ENCODE measurements at regions not wholly inside any gene's neighbourhood (a gene's known extent, or its start where the extent isn't known, plus 50 kb on each side); places are given as distances from the start of the nearest gene placed in this dataset.

DNA sequence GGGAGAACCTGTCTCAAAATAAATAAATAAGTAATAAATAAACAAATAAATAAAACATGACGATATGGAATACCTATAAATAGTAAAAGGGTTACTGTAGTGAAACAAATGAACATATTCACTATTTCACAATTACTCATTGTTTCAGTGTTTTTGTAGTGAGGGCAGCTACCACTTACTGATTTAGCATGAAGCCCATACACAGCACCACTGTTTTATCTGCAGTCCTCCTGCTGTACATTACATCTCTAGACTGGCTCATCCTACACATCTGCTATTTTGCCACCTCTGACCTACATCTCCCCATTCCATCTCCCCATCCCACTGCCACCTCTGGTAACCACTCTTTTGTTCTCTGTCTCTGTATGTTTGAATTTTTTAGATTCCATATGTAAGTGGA lies 332.7 kb upstream of the SMIM21 start:
- Histone ChIP-seq H3K4me3 (no peak overlapping the region), H3K36me3 (no peaks in the 10 kb centered on the region), H3K4me1 (no peaks in the 10 kb centered on the region), H3K9me3 (no peaks in the 10 kb centered on the region), H3K27me3 (no peaks in the 10 kb centered on the region), H3K27ac (no peak overlapping the region)
- DNase-seq (ENCODE audit: extremely low spot score in 2 of 2) = no peak
- TF ChIP-seq POLR2A (IDR thresholded peaks at IDR 0.05) (no peak), POLR2AphosphoS5 (IDR thresholded peaks at IDR 0.05; ENCODE audit: insufficient read depth in 1 of 2, low read depth in 1 of 2) (no peak)
- TF ChIP-seq, protein P1, sequence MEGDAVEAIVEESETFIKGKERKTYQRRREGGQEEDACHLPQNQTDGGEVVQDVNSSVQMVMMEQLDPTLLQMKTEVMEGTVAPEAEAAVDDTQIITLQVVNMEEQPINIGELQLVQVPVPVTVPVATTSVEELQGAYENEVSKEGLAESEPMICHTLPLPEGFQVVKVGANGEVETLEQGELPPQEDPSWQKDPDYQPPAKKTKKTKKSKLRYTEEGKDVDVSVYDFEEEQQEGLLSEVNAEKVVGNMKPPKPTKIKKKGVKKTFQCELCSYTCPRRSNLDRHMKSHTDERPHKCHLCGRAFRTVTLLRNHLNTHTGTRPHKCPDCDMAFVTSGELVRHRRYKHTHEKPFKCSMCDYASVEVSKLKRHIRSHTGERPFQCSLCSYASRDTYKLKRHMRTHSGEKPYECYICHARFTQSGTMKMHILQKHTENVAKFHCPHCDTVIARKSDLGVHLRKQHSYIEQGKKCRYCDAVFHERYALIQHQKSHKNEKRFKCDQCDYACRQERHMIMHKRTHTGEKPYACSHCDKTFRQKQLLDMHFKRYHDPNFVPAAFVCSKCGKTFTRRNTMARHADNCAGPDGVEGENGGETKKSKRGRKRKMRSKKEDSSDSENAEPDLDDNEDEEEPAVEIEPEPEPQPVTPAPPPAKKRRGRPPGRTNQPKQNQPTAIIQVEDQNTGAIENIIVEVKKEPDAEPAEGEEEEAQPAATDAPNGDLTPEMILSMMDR (IDR thresholded peaks at IDR 0.05) = no peak
- intact Hi-C loops (cut with DNase I) = no loop called here

DNA sequence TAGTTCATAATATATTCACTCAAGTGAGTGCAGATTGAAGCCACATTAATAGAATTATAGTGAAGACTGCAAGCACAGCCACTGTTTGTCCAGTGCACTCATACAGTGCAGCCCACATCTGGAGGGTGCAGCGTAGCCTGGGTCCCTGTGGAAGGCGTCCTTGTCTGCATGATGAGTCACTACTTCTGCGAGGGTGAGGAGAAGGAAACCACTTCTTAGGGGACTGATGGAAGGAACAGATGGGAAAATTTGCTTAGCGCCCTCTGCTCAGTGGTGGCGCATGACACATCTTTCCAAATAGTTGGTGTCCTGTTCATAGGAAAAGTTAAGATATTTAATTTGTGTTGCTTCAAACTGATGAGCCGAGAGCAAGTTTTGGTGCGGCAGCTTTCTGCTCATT lies 330.4 kb upstream of the SMIM21 start:
- no peak overlapping the region for H3K27ac ChIP-seq
- H3K9me3 ChIP-seq = no peaks in the 10 kb centered on the region
- H3K27me3 ChIP-seq = no peaks in the 10 kb centered on the region
- H3K36me3 ChIP-seq = no peaks in the 10 kb centered on the region
- DNase-seq (ENCODE audit: extremely low spot score in 2 of 2) = no peak
- H3K4me1 ChIP-seq = no peaks in the 10 kb centered on the region
- TF ChIP-seq POLR2A (IDR thresholded peaks at IDR 0.05) (no peak), POLR2AphosphoS5 (IDR thresholded peaks at IDR 0.05; ENCODE audit: insufficient read depth in 1 of 2, low read depth in 1 of 2) (no peak)
- TF ChIP-seq, protein P1 (IDR thresholded peaks at IDR 0.05) = no peak
- intact Hi-C loops (cut with DNase I) = no loop called here
- no peak overlapping the region for H3K4me3 ChIP-seq

DNA sequence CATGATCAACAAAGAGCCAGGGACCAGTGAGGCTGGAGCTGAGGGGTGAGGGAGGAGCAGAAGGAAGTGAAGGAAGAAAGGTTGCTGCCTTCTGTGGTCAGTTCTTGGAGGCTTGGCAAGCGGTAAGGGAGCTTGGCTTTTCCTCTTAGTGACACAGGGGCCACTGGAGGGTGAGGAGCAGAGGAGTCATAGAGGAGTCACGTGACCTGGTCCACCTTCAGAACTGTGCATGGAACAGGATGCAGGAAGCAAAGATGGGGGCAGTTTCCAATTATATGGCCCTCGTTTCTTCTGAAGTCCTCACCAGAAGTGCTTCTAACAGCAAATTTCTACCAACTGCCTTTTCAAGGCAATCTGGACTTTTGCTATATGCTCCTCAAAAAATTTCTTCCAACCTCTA lies 326.9 kb upstream of the SMIM21 start:
- Histone ChIP-seq H3K4me1 (no peaks in the 10 kb centered on the region), H3K36me3 (no peaks in the 10 kb centered on the region), H3K27ac (no peak overlapping the region), H3K27me3 (no peaks in the 10 kb centered on the region), H3K9me3 (no peaks in the 10 kb centered on the region), H3K4me3 (no peak overlapping the region)
- intact Hi-C loops (cut with DNase I) = no loop called here
- TF ChIP-seq POLR2AphosphoS5 (IDR thresholded peaks at IDR 0.05; ENCODE audit: insufficient read depth in 1 of 2, low read depth in 1 of 2) (no peak), POLR2A (IDR thresholded peaks at IDR 0.05) (no peak)
- TF ChIP-seq, protein P1 (IDR thresholded peaks at IDR 0.05) = no peak
- no peak for DNase-seq (ENCODE audit: extremely low spot score in 2 of 2)

DNA sequence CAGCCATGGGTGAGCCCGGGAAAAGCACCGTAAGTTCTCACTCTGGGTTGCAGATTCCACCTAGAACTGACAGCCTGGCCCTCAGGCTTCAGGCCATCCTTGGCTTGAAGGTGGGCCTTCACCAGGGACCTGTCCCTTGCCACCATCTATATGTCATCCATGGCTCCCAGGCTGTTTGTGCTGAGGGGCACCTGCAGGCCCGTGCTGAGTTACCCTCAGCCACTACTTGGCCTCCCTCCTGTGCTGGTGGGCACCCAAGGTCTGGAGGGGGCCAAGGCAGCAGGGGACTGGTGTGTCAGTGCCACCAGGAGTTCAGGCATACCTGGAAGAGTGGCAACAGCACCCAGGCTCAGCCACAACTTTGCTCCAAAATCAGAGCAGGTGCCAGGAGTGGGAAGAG lies 326.2 kb upstream of the SMIM21 start:
- Histone ChIP-seq H3K4me3 (no peak overlapping the region), H3K9me3 (no peaks in the 10 kb centered on the region), H3K4me1 (no peaks in the 10 kb centered on the region), H3K27me3 (no peaks in the 10 kb centered on the region), H3K27ac (no peak overlapping the region), H3K36me3 (no peaks in the 10 kb centered on the region)
- TF ChIP-seq POLR2AphosphoS5 (IDR thresholded peaks at IDR 0.05; ENCODE audit: insufficient read depth in 1 of 2, low read depth in 1 of 2) = no peak
- no peak for TF ChIP-seq POLR2A (IDR thresholded peaks at IDR 0.05)
- TF ChIP-seq, protein P1 (IDR thresholded peaks at IDR 0.05) = no peak
- no peak for DNase-seq (ENCODE audit: extremely low spot score in 2 of 2)
- intact Hi-C loops (cut with DNase I) = no loop called here

DNA sequence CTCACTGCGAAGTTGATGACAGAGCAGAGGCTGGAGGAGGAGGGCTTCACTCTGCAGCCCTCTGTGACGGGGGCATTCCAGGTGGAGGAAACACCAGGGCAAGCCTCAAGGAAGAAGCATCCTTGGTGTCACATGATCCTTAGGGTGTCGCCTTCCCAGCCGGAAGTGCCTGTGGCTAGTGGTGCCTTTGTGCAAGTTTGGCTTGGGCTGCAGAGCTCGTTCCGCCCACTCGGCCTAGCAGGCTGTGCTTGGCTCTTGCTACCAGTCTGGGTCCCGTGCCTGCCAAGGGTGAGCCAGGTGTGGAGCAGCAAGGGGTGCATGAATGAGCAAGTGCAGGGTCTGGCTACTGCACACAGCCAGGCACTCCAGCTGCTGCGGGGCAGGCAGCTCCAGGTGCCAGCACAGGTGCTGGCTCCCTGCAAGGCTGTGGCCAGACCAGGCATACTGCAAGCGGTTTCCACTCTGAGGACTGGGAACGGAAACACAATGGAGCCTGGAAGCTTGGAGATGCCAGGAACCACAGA lies 325.3 kb upstream of the SMIM21 start:
- Histone ChIP-seq H3K27me3 (no peaks in the 10 kb centered on the region), H3K4me3 (no peak overlapping the region), H3K4me1 (no peaks in the 10 kb centered on the region), H3K27ac (no peak overlapping the region), H3K36me3 (no peaks in the 10 kb centered on the region), H3K9me3 (no peaks in the 10 kb centered on the region)
- intact Hi-C loops (cut with DNase I) = no loop called here
- no peak for DNase-seq (ENCODE audit: extremely low spot score in 2 of 2)
- TF ChIP-seq POLR2AphosphoS5 (IDR thresholded peaks at IDR 0.05; ENCODE audit: insufficient read depth in 1 of 2, low read depth in 1 of 2) (no peak), POLR2A (IDR thresholded peaks at IDR 0.05) (no peak)
- TF ChIP-seq, protein P1 (IDR thresholded peaks at IDR 0.05) = no peak
